PFSK-1 (cell line): ENCODE measurements at regions not wholly inside any gene's neighbourhood (a gene's known extent, or its start where the extent isn't known, plus 50 kb on each side); places are given as distances from the start of the nearest gene placed in this dataset.

Experiments
- FOXP2 ChIP-seq: optimal IDR thresholded peaks from 2 replicates; pipeline ENCODE3; 2011; ENCODE audit warnings: borderline replicate concordance, control low read depth, inconsistent platforms; ENCODE audit not compliant: insufficient read depth; ENCODE audit errors: extremely low read length, extremely low read depth
- POLR2AphosphoS5 ChIP-seq: IDR thresholded peaks from 2 replicates; pipeline ENCODE4 v1.6.1; 2012; ENCODE audit warnings: low read depth, mild to moderate bottlenecking, control low read depth, low read length, moderate library complexity
- SIN3A ChIP-seq: IDR thresholded peaks from 2 replicates; pipeline ENCODE4 v1.6.1; 2012; ENCODE audit warnings: mild to moderate bottlenecking, low read length, moderate library complexity, borderline replicate concordance; ENCODE audit not compliant: insufficient read depth
- TAF1 ChIP-seq: IDR thresholded peaks from 2 replicates; pipeline ENCODE4 v1.6.1; 2012; ENCODE audit warnings: low read length, control low read depth, borderline replicate concordance; ENCODE audit not compliant: insufficient read depth
- TF ChIP-seq, protein P1 (sequence below), 2 experiments: IDR thresholded peaks; 2 replicates each; pipeline versions ENCODE4 v1.6.1 to v1.8.0; 2011 to 2012; ENCODE audit warnings: low read depth in 2 of 2, low read length in 2 of 2, control low read depth in 1 of 2, inconsistent platforms in 1 of 2, mild to moderate bottlenecking in 1 of 2, moderate library complexity in 1 of 2; ENCODE audit not compliant: insufficient read depth in 1 of 2

GRCh38 chr10:120145107-120145506, 252.6 kb downstream of the SEC23IP start:
- TF ChIP-seq POLR2AphosphoS5 (no peak), SIN3A (no peak)

DNA sequence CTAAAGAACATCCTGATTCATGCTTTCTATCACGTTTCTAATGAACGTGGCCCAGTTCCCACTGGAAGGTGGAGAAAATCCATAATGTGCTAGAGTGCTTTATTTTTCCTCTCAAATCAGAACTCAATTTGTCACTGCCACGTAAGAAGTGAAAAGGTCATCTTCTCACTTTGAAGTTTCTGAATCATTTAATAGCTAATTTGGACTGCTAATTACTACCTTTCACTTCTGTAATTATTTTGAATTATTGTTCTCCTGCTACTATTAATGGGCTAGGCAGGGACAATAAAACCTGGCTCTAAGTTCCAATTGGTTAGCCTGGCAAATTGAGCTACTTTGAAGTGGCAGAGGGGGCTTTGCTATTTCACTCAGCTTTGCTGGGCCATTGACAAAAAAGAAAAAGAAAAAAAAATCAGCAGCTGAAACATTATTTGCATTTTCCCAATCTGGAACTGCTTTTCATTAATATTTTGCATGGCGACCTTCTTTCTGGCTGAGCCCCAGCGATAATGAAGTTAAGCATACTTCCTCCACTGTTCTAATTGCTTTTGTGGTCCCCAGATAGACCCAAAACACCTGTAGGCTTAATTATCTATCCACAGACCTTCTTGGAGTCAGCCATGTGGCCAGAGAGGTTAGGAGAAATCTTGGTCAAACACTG, 264.2 kb downstream of the SEC23IP start:
- TF ChIP-seq POLR2AphosphoS5, result no peak
- TF ChIP-seq TAF1, result no peak
- TF ChIP-seq, protein P1, sequence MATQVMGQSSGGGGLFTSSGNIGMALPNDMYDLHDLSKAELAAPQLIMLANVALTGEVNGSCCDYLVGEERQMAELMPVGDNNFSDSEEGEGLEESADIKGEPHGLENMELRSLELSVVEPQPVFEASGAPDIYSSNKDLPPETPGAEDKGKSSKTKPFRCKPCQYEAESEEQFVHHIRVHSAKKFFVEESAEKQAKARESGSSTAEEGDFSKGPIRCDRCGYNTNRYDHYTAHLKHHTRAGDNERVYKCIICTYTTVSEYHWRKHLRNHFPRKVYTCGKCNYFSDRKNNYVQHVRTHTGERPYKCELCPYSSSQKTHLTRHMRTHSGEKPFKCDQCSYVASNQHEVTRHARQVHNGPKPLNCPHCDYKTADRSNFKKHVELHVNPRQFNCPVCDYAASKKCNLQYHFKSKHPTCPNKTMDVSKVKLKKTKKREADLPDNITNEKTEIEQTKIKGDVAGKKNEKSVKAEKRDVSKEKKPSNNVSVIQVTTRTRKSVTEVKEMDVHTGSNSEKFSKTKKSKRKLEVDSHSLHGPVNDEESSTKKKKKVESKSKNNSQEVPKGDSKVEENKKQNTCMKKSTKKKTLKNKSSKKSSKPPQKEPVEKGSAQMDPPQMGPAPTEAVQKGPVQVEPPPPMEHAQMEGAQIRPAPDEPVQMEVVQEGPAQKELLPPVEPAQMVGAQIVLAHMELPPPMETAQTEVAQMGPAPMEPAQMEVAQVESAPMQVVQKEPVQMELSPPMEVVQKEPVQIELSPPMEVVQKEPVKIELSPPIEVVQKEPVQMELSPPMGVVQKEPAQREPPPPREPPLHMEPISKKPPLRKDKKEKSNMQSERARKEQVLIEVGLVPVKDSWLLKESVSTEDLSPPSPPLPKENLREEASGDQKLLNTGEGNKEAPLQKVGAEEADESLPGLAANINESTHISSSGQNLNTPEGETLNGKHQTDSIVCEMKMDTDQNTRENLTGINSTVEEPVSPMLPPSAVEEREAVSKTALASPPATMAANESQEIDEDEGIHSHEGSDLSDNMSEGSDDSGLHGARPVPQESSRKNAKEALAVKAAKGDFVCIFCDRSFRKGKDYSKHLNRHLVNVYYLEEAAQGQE (IDR thresholded peaks at IDR 0.05; ENCODE audit: insufficient read depth in 1 of 2, low read depth in 2 of 2, low read length in 2 of 2), result no peak
- no peak for TF ChIP-seq FOXP2
- no peak for TF ChIP-seq SIN3A

GRCh38 chr10:120161111-120161510, 268.6 kb downstream of the SEC23IP start:
- TF ChIP-seq, protein P1 (IDR thresholded peaks at IDR 0.05; ENCODE audit: insufficient read depth in 1 of 2, low read depth in 2 of 2, low read length in 2 of 2), result no peak
- TF ChIP-seq SIN3A (no peak), TAF1 (no peak), POLR2AphosphoS5 (no peak), FOXP2 (no peak)

DNA sequence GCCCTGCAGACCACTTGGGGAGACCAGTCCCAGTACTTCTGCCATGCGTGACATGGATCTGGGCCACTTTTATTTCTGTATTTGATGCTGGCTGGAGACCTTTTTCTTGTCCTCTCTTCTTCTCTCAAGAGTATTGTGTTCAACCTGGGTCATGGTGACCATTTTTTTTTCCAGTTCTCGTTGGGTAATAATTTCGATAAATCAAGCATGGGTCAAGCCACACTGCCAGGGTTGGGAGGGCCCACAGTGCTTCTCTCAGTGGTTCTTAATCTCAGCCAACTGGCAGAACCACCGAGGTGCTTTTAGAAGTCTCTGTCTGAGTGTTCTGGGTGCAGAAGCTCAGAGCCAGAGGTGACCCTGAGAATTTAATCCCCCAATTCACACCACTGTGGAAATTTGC, 269.9 kb downstream of the SEC23IP start:
- no peak for TF ChIP-seq SIN3A
- TF ChIP-seq FOXP2, result no peak
- TF ChIP-seq POLR2AphosphoS5, result no peak
- TF ChIP-seq TAF1, result no peak
- TF ChIP-seq, protein P1 (IDR thresholded peaks at IDR 0.05; ENCODE audit: insufficient read depth in 1 of 2, low read depth in 2 of 2, low read length in 2 of 2), result no peak

- TF ChIP-seq, protein P1 (IDR thresholded peaks at IDR 0.05; ENCODE audit: insufficient read depth in 1 of 2, low read depth in 2 of 2, low read length in 2 of 2), result no peak
- no peak for TF ChIP-seq TAF1
- no peak for TF ChIP-seq POLR2AphosphoS5
- TF ChIP-seq SIN3A, result no peak
- TF ChIP-seq FOXP2, result no peak
Measured at GRCh38 chr10:120172356-120172755, 279.8 kb downstream of the SEC23IP start.
